Esophagus muscularis mucosa (tissue), 3 donors: ENCODE measurements at regions not wholly inside any gene's neighbourhood (a gene's known extent, or its start where the extent isn't known, plus 50 kb on each side); places are given as distances from the start of the nearest gene placed in this dataset.

Experiments
- CTCF ChIP-seq, 3 experiments: fragments of 200-600 bp in 2 of 3; fragments of 450-650 bp in 1 of 3; sonication (generic) in 2 of 3; IDR thresholded peaks; one replicate each; pipeline ENCODE4 v1.5.1; 2017 to 2019; ENCODE audit warnings: antibody characterized with exemption in 3 of 3, mild to moderate bottlenecking in 2 of 3, moderate library complexity in 1 of 3
- POLR2A ChIP-seq: fragments of 450-650 bp; IDR thresholded peaks from one replicate; pipeline ENCODE4 v1.6.1; 2017; ENCODE audit warnings: antibody characterized with exemption, moderate library complexity, mild to moderate bottlenecking, low read depth
- POLR2AphosphoS5 ChIP-seq, 2 donors: sonication (generic); formaldehyde crosslinking; IDR thresholded peaks; one replicate each; pipeline ENCODE4 v1.6.1; 2017; ENCODE audit warnings: antibody characterized with exemption in 2 of 2

DNA sequence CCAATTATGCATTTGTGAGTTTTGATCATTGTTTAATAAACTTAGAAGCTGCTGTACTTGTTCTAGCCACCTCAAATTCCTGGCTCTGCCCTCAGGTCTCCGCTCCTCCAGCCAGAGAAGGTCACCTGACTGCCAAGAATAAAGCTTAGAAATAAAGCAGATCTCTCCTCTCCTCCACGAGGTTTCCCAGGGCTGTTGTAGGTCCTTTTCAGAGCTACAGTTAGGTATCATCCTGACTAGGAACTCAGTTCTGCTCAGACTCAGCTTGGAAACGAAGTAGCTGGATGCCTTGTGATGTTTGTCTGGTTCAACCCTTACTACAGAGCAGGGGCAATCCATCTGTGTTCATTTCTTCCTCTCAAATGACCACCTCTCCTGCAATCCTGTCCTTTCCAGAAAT lies 79.1 kb upstream of the RAPGEF2 start:
- TF ChIP-seq CTCF (IDR thresholded peaks at IDR 0.05) (no peak), POLR2A (no peak), POLR2AphosphoS5 (IDR thresholded peaks at IDR 0.05) (peak in 1 of 2 donors; percentile 52)
